Keratinocyte (primary cell): ENCODE measurements at regions not wholly inside any gene's neighbourhood (a gene's known extent, or its start where the extent isn't known, plus 50 kb on each side); places are given as distances from the start of the nearest gene placed in this dataset.

Experiments
- DNase-seq: peaks from one replicate; pipeline ENCODE4 v3.0.0-alpha.2; 2011; ENCODE audit warnings: low read depth, missing footprints, low spot score
- FAIRE-seq: peaks from 2 replicates; lab custom pipeline; 2011; peaks lifted over from hg19 to GRCh38; lab: Jason Lieb, UNC
- H2AFZ ChIP-seq: 2 replicates; pipeline ENCODE4 v1.6.0; 2012; ENCODE audit warnings: low read length, control low read depth, inconsistent platforms; ENCODE audit not compliant: control insufficient read depth
- H3K27ac ChIP-seq: 2 replicates; pipeline ENCODE4 v1.5.1; 2011; ENCODE audit warnings: low read length; ENCODE audit not compliant: control insufficient read depth, insufficient read depth
- H3K27me3 ChIP-seq: 3 replicates; pipeline ENCODE4 v1.6.0; 2011; ENCODE audit warnings: low read length; ENCODE audit not compliant: control insufficient read depth, insufficient read depth; ENCODE audit errors: extremely low read depth
- H3K36me3 ChIP-seq, 2 experiments: 2 replicates in 1 of 2; 3 replicates in 1 of 2; pipeline ENCODE4 v1.5.1; 2011; ENCODE audit warnings: low read length in 2 of 2, mild to moderate bottlenecking in 1 of 2; ENCODE audit not compliant: control insufficient read depth in 2 of 2, insufficient read depth in 2 of 2; ENCODE audit errors: extremely low read depth in 1 of 2
- H3K4me1 ChIP-seq: 3 replicates; pipeline ENCODE4 v1.5.1; 2011; ENCODE audit warnings: low read length; ENCODE audit not compliant: control insufficient read depth, insufficient read depth; ENCODE audit errors: extremely low read depth
- H3K4me2 ChIP-seq: 3 replicates; pipeline ENCODE4 v1.6.0; 2011; ENCODE audit warnings: low read depth, low read length; ENCODE audit not compliant: control insufficient read depth, insufficient read depth; ENCODE audit errors: extremely low read depth
- H3K4me3 ChIP-seq, 3 experiments: fragments of 200-600 bp in 1 of 3; sonication (generic) in 1 of 3; 2 replicates in 2 of 3; 3 replicates in 1 of 3; pipeline ENCODE4 v1.5.1; 2011 to 2016; ENCODE audit warnings: low read length in 3 of 3, mild to moderate bottlenecking in 3 of 3, control low read depth in 2 of 3, inconsistent platforms in 1 of 3, low read depth in 1 of 3, mixed read lengths in 1 of 3, mixed run types in 1 of 3, moderate library complexity in 1 of 3; ENCODE audit not compliant: control insufficient read depth in 2 of 3, insufficient read depth in 2 of 3; ENCODE audit errors: extremely low read depth in 1 of 3
- H3K79me2 ChIP-seq: 2 replicates; pipeline ENCODE4 v1.6.0; 2012; ENCODE audit warnings: low read length; ENCODE audit not compliant: control insufficient read depth, insufficient read depth
- H3K9ac ChIP-seq: 3 replicates; pipeline ENCODE4 v1.6.0; 2011; ENCODE audit warnings: low read length; ENCODE audit not compliant: control insufficient read depth, insufficient read depth; ENCODE audit errors: extremely low read depth
- H3K9me1 ChIP-seq: 3 replicates; pipeline ENCODE4 v1.6.0; 2011; ENCODE audit warnings: low read length; ENCODE audit not compliant: control insufficient read depth, insufficient read depth; ENCODE audit errors: extremely low read depth
- H3K9me3 ChIP-seq: 2 replicates; pipeline ENCODE4 v1.5.1; 2012; ENCODE audit warnings: low read depth, low read length; ENCODE audit not compliant: control insufficient read depth
- H4K20me1 ChIP-seq: 3 replicates; pipeline ENCODE4 v1.6.0; 2011; ENCODE audit warnings: low read length; ENCODE audit not compliant: control insufficient read depth, insufficient read depth; ENCODE audit errors: extremely low read depth
- EZH2 ChIP-seq: IDR thresholded peaks from one replicate; pipeline ENCODE4 v1.6.1; 2012; ENCODE audit warnings: inconsistent platforms, mild to moderate bottlenecking, low read length, moderate library complexity
- dilution Hi-C: fragments of 300-500 bp; cut with MboI; formaldehyde crosslinking; loops from one replicate; pipeline ENCODE4 v1.7.0; 2020; ENCODE audit warnings: low sequenced_read_pairs; ENCODE audit not compliant: extremely low pct_ligation_motif_present
- TF ChIP-seq, protein P1 (sequence below), 3 experiments: IDR thresholded peaks in 1 of 3; conservative IDR thresholded peaks in 1 of 3; optimal IDR thresholded peaks in 1 of 3; 2 replicates in 2 of 3; 3 replicates in 1 of 3; pipeline versions ENCODE3 to v1.5.1; 2011; ENCODE audit warnings: low read length in 3 of 3, mild to moderate bottlenecking in 3 of 3, moderate library complexity in 2 of 3, control low read depth in 1 of 3, inconsistent platforms in 1 of 3; ENCODE audit not compliant: insufficient read depth in 2 of 3; ENCODE audit errors: extremely low read depth in 1 of 3

DNA sequence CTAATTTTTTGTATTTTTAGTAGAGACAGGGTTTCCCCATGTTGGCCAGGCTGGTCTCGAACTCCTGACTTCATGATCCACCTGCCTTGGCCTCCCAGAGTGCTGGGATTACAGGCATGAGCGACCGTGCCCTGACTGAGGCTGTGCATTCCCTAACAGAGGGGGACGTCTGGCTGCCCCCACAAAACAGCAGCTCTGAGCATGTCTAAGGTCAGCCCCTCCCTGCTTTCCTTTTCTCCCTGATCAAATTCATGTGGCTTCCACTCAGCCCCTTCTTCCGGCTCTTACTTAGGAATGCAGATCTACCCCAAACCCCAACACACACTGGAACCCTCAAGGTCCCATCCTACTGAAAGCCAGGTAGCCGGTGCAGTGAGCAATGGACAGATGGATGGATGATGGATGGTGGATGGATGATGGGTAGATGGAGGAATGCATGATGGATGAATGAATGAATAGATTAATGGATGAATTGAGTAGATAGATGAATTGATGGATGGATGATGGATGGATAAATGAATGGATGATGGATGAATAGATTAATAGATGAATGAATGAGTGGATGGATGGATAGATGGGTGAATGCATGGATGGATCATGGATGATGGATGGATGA, 91.5 kb upstream of the BHLHE23 start:
- Histone ChIP-seq H3K4me1 (no peaks in the 10 kb centered on the region), H3K36me3 (no peaks in the 10 kb centered on the region), H3K9ac (no peak overlapping the region), H3K27me3 (peaks cover 7% of the 10 kb centered on the region), H3K4me2 (no peak overlapping the region), H3K79me2 (no peaks in the 10 kb centered on the region), H3K4me3 (no peak overlapping the region), H3K9me1 (no peaks in the 10 kb centered on the region), H2AFZ (no peak overlapping the region), H4K20me1 (no peaks in the 10 kb centered on the region), H3K27ac (no peak overlapping the region), H3K9me3 (no peaks in the 10 kb centered on the region)
- TF ChIP-seq, protein P1, sequence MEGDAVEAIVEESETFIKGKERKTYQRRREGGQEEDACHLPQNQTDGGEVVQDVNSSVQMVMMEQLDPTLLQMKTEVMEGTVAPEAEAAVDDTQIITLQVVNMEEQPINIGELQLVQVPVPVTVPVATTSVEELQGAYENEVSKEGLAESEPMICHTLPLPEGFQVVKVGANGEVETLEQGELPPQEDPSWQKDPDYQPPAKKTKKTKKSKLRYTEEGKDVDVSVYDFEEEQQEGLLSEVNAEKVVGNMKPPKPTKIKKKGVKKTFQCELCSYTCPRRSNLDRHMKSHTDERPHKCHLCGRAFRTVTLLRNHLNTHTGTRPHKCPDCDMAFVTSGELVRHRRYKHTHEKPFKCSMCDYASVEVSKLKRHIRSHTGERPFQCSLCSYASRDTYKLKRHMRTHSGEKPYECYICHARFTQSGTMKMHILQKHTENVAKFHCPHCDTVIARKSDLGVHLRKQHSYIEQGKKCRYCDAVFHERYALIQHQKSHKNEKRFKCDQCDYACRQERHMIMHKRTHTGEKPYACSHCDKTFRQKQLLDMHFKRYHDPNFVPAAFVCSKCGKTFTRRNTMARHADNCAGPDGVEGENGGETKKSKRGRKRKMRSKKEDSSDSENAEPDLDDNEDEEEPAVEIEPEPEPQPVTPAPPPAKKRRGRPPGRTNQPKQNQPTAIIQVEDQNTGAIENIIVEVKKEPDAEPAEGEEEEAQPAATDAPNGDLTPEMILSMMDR (optimal IDR thresholded peaks at IDR 0.05 in 1 of 3, IDR thresholded peaks at IDR 0.05 in 1 of 3, conservative IDR thresholded peaks at IDR 0.05 in 1 of 3; ENCODE audit: extremely low read depth in 1 of 3, insufficient read depth in 2 of 3, low read length in 3 of 3), result no peak
- no peak for TF ChIP-seq EZH2
- DNase-seq (no peak), FAIRE-seq (no peak)
- dilution Hi-C loops, result no loop called here

DNA sequence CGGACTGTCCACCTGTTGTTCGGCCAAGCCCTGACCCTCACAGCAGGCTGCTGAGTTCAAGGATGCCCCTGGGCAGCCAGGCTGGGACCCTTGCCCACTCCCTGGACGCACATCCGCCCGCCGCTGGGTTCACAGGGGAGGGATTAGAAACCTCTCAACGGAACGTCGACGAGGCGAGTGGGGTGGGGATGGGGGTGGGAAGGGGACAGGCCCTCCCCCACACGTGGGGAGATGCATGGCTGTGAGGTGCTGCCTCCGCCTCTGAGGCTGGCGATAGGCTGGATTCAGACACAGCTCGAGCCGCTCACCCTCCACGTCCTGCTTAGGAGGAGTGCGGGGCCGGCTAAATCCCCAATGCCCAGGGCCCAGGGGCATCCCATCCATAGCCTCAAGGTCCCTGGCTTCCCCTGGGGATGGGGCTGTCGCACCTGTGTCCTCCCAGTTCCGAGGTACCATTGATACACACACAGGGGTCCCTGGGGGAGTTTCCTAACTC, 90.6 kb upstream of the BHLHE23 start:
- Histone ChIP-seq H3K9me3 (no peaks in the 10 kb centered on the region), H3K79me2 (no peaks in the 10 kb centered on the region), H3K4me2 (no peak overlapping the region), H3K27me3 (peaks cover 14% of the 10 kb centered on the region), H3K9ac (no peak overlapping the region), H3K4me1 (no peaks in the 10 kb centered on the region), H3K4me3 (no peak overlapping the region), H4K20me1 (no peaks in the 10 kb centered on the region), H2AFZ (no peak overlapping the region), H3K27ac (no peak overlapping the region), H3K9me1 (no peaks in the 10 kb centered on the region), H3K36me3 (no peaks in the 10 kb centered on the region)
- no peak for DNase-seq
- TF ChIP-seq EZH2, result no peak
- TF ChIP-seq, protein P1 (optimal IDR thresholded peaks at IDR 0.05 in 1 of 3, IDR thresholded peaks at IDR 0.05 in 1 of 3, conservative IDR thresholded peaks at IDR 0.05 in 1 of 3; ENCODE audit: extremely low read depth in 1 of 3, insufficient read depth in 2 of 3, low read length in 3 of 3), result no peak
- no peak for FAIRE-seq
- dilution Hi-C loops, result no loop called here
